GM21619 (cell line): ENCODE measurements at regions not wholly inside any gene's neighbourhood (a gene's known extent, or its start where the extent isn't known, plus 50 kb on each side); places are given as distances from the start of the nearest gene placed in this dataset.
A peak's percentile ranks its signal among the peaks of the same experiment; 100 is the strongest.

Source experiments
- ATAC-seq: cut with Tn5 transposase; IDR thresholded peaks from one replicate; pipeline ENCODE4 v1.9.1; 2021; ENCODE audit not compliant: unreplicated experiment

DNA sequence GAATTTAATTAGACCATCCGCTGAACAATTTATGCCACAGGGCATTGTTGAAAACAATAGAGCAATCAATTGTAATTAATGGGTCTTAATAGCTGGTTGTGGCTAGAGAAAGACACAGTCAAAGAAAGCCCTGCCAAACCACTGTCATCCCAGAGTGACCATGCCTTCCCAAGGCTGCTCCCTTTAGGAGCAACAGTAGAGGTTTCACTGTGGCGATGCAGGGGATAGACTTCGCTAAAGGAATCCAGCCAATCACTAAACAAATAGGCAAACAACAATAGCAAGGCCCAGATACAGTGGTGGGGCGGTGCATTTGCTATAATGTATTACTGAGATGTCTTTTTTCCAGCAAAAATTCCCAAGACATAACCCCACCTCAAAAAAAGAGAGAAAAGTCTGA is 87.8 kb upstream of the SLC27A6 start:
- ATAC-seq = no peak

DNA sequence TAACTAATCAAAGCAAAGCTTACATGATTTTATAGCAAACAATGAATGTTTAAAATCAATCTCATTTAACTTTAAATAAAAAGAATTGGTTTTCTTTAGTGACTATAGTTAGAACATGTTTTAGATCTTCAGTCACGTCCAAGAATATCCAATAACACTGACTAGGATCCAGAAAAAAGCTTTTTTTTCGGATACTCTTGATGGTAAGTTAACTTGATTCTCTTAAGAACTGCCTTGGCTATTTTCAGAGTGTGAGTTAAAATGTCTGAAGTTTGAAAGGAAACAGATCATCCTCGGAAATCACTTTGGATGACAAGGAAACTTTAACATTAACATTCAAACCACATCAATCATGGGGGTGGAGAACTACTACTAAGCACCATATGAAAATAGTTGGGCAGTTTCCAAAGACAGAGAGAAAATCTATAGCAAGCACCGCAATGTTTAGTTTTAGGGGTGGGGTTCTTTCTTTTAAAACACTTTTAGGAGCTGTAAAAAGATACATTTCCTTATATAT is 83.7 kb upstream of the SLC27A6 start:
- no peak for ATAC-seq

DNA sequence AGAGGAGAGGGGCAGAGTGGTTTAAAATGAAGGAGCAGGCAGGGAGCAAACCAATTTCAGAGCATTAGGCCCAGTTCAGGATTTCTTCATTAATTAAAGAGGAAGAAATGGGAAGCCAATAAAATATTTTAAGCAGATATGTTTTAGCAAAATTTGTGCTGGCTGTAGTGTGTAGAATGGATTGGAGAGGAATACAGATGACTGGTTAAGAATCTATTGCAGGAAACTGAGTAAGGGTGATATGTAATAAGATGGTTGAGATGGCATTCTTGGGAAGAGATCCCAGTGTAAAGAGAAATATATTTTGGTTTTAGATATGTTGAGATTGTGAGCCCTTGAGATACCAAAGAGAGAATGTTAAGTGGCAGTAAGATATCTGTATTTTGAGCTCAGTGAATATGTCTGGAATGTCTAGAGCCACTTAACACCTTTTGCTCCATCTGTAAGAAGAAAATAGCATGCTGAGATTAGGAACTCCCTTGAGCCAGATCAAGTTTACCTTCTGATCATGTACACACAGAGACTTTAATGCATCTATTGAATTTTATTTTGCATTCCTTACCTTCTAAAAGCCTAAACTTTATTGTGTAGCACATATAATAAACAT is 79.5 kb upstream of the SLC27A6 start:
- no peak for ATAC-seq

DNA sequence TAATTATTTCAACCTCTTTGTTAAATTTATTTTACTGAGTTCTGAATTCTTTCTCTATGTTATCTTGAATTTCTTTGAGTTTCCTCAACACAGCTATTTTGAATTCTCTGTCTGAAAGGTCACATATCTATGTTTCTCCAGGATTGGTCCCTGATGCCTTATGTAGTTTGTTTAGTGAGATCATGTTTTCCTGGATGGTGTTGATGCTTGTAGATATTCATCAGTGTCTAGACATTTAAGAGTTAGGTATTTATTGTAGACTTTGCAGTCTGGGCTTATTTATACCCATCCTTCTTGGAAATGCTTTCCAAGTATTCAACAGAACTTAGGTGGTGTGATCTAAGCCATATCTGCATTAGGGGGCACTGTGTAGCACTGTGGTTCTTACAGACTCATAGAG is 70.2 kb upstream of the SLC27A6 start:
- no peak for ATAC-seq

GRCh38 chr5:128896675-128897074 is 68.6 kb upstream of the SLC27A6 start:
- ATAC-seq = no peak

GRCh38 chr5:128903550-128903949 is 61.7 kb upstream of the SLC27A6 start:
- ATAC-seq = no peak

GRCh38 chr5:128904805-128905567 is 60.3 kb upstream of the SLC27A6 start:
- ATAC-seq = no peak

GRCh38 chr5:128905568-128906110 is 59.6 kb upstream of the SLC27A6 start:
- ATAC-seq = peak; percentile 94

DNA sequence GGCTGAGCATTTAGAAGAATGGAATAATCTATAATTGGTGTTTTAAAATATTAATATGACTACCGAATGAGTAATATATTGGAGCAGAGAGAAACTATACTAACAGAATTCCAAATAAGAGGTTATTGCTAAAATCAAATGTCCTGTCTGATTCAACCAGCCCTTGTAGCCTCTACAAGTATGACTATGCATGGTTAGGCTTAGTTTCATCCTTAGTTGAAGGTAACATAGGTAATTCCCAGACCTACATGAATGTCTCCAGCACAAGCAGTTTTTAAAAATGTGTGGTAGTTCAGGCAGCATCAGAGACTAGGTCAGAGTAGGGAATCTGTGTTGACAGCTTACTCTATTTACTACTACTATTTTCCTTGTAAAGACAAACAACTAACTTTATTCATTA is 51.7 kb upstream of the SLC27A6 start:
- ATAC-seq = peak; percentile 78
